Testis (tissue), 2 donors: ENCODE measurements at regions not wholly inside any gene's neighbourhood (a gene's known extent, or its start where the extent isn't known, plus 50 kb on each side); places are given as distances from the start of the nearest gene placed in this dataset.

Experiments
- POLR2A ChIP-seq: fragments of 450-650 bp; IDR thresholded peaks from one replicate; pipeline ENCODE4 v1.6.1; 2017; ENCODE audit warnings: antibody characterized with exemption, mild to moderate bottlenecking, moderate library complexity
- TF ChIP-seq, protein P1 (sequence below), 3 experiments: fragments of 450-650 bp in 2 of 3; fragments of 200-600 bp in 1 of 3; sonication (generic) in 1 of 3; IDR thresholded peaks; one replicate each; pipeline ENCODE4 v1.5.1; 2016 to 2019; ENCODE audit warnings: antibody characterized with exemption in 3 of 3, mild to moderate bottlenecking in 2 of 3, moderate library complexity in 1 of 3

DNA sequence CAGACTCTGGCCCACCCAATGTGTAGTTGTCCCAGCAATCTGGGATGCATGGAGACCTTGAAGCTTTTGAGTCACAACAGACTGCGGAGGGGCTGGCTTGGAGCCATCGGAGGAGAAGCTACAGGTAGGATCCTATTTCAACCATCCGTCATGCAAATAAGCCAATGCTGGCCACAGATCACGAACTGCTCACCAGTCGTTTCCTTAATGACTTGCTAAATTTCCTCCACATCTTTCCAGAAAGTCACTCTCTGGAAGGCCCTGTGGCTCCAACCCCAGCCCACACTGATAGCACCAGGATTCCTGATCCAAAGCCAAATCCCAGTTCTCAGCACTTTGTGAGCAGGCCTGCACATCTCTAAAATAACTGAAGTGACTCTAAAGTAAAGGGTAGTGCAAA, 321.3 kb downstream of the RAB28 start:
- TF ChIP-seq, protein P1, sequence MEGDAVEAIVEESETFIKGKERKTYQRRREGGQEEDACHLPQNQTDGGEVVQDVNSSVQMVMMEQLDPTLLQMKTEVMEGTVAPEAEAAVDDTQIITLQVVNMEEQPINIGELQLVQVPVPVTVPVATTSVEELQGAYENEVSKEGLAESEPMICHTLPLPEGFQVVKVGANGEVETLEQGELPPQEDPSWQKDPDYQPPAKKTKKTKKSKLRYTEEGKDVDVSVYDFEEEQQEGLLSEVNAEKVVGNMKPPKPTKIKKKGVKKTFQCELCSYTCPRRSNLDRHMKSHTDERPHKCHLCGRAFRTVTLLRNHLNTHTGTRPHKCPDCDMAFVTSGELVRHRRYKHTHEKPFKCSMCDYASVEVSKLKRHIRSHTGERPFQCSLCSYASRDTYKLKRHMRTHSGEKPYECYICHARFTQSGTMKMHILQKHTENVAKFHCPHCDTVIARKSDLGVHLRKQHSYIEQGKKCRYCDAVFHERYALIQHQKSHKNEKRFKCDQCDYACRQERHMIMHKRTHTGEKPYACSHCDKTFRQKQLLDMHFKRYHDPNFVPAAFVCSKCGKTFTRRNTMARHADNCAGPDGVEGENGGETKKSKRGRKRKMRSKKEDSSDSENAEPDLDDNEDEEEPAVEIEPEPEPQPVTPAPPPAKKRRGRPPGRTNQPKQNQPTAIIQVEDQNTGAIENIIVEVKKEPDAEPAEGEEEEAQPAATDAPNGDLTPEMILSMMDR (IDR thresholded peaks at IDR 0.05), result no peak
- no peak for TF ChIP-seq POLR2A
